Activated T-helper 2 cell treated with anti-CD3 and anti-CD28 coated beads, Interferon-gamma antibody, Interleukin-2, Interleukin-4, amounts not matched to agents 10 μg/mL and 5 μg/mL and 100 μg/mL, durations not matched to agents 14 hours and 24 hours and 36 hours (primary cell): ENCODE measurements at regions not wholly inside any gene's neighbourhood (a gene's known extent, or its start where the extent isn't known, plus 50 kb on each side); places are given as distances from the start of the nearest gene placed in this dataset.
"Not testable (repeated sequence)": the region's sequence is repeated elsewhere in the genome, so short reads cannot be mapped to it uniquely, and the experiment has no call there.

Experiments
- DNase-seq: peaks from one replicate; pipeline ENCODE4 v3.0.0; 2021; ENCODE audit warnings: low spot score
- H3K27ac Mint-ChIP-seq: one replicate; pipeline ENCODE4 v1.8.0; 2021; ENCODE audit warnings: mixed read lengths
- H3K27me3 Mint-ChIP-seq: one replicate; pipeline ENCODE4 v1.8.0; 2021; ENCODE audit warnings: low read depth, mixed read lengths
- H3K36me3 Mint-ChIP-seq: one replicate; pipeline ENCODE4 v1.8.0; 2021; ENCODE audit warnings: low read depth, mixed read lengths
- H3K4me1 Mint-ChIP-seq: one replicate; pipeline ENCODE4 v1.8.0; 2021; ENCODE audit warnings: low read depth, mixed read lengths
- H3K4me3 Mint-ChIP-seq: one replicate; pipeline ENCODE4 v1.8.0; 2021; ENCODE audit warnings: low read depth, mild to moderate bottlenecking, moderate library complexity, mixed read lengths
- H3K9me3 Mint-ChIP-seq: one replicate; pipeline ENCODE4 v1.8.0; 2021; ENCODE audit warnings: mixed read lengths
- intact Hi-C: fragments of 100-400 bp; cut with micrococcal nuclease; formaldehyde crosslinking; loops from one replicate; pipeline ENCODE4 v1.15.1; 2023

DNA sequence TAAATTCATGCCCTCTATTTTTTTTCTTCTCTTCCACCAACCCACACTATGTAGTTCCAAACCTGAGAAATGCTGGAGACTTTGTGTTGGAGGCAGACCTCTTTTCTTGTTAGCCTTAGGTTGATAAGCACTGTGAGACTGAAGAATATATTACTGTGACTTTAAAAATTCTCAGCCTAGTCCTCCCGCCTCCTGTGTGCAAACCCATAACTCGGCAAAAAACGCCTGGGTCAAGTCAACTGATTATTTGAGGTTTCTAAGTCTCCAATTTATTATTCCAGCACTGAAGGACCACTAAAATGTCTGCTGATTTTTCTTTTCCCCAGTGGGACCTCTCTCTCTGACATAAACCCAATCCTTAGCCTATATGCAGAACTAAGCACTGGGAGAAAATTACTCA is 1946.0 kb upstream of the RAG2 start:
- H3K27ac Mint-ChIP-seq: no peak overlapping the region
- peaks cover 42% of the 10 kb centered on the region for H3K9me3 Mint-ChIP-seq
- intact Hi-C loops: no loop called here

GRCh38 chr11:38543311-38543710 is 1945.3 kb upstream of the RAG2 start:
- no peak overlapping the region for H3K27ac Mint-ChIP-seq
- no peaks in the 10 kb centered on the region for H3K4me1 Mint-ChIP-seq
- no peak for DNase-seq
- H3K4me3 Mint-ChIP-seq: no peak overlapping the region
- H3K27me3 Mint-ChIP-seq: no peaks in the 10 kb centered on the region
- intact Hi-C loops: no loop called here
- peaks cover 38% of the 10 kb centered on the region for H3K9me3 Mint-ChIP-seq
- no peaks in the 10 kb centered on the region for H3K36me3 Mint-ChIP-seq

More for the DNA sequence above, 1946.0 kb upstream of the RAG2 start:
- H3K4me3 Mint-ChIP-seq: no peak overlapping the region
- no peaks in the 10 kb centered on the region for H3K4me1 Mint-ChIP-seq
- H3K27me3 Mint-ChIP-seq: no peaks in the 10 kb centered on the region
- no peaks in the 10 kb centered on the region for H3K36me3 Mint-ChIP-seq
- DNase-seq: no peak

DNA sequence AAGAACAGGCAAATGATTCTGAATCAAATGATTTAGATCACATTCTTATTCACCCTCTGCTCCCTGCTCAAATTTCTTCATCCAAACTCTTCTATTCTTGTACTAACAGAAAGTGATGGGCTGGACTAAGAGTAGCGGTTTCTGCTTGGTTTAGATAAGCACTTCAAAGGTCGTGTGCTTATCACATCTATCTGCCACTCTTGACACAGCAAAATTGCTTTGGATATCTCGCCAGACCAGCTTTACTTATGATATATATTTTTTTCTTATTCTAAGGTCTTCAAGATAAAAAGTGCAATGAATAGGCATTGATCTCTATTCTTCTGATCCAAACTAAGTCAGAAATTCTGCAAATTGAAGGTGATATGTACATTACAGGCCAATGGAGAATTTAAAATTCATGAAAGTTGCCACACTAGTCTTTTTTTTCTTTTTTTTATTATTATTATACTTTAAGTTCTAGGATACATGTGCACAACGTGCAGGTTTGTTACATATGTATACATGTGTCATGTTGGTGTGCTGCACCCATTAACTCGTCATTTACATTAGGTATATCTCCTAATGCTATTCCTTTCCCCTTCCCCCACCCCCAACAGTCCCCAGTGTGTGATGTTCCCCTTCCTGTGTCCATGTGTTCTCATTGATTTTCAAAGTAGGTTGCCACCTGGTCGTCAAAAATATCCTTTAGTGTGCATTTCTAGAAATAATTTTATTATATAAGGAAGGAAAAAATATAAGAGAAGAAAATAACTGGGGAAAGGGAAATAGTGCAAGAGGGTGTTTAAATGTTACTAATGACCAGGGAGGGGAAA is 1941.0 kb upstream of the RAG2 start:
- Mint-ChIP-seq H3K9me3 (peaks cover 53% of the 10 kb centered on the region), H3K4me1 (no peaks in the 10 kb centered on the region), H3K27ac (no peak overlapping the region), H3K4me3 (no peak overlapping the region), H3K27me3 (no peaks in the 10 kb centered on the region), H3K36me3 (no peaks in the 10 kb centered on the region)
- intact Hi-C loops: no loop called here
- DNase-seq: no peak

- Mint-ChIP-seq H3K9me3 (peaks cover 57% of the 10 kb centered on the region), H3K27me3 (no peaks in the 10 kb centered on the region), H3K4me1 (no peaks in the 10 kb centered on the region), H3K27ac (no peak overlapping the region), H3K36me3 (no peaks in the 10 kb centered on the region), H3K4me3 (no peak overlapping the region)
- intact Hi-C loops: no loop called here
- DNase-seq: no peak
Measured at GRCh38 chr11:38530226-38530625, 1932.2 kb upstream of the RAG2 start.

DNA sequence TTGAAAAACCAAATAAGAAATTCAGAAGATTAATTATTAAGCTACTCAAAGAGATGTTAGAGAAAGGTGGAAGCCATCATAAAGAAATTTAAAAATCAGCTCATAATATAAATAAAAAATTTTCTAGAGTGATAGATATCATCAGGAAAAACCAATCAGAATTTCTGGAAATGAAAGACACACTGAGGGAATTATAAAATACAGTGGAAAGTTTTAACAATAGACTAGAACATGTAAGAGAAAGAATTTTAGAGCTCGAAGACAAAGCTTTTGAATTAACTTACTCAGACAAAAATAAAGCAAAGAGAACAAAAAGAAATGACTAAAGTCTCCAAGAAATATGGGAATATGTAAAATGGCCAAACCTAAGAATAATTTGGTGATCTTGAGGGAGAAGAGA is 1926.9 kb upstream of the RAG2 start:
- Mint-ChIP-seq H3K27me3 (no peaks in the 10 kb centered on the region), H3K9me3 (peaks cover 52% of the 10 kb centered on the region), H3K4me1 (no peaks in the 10 kb centered on the region), H3K4me3 (no peak overlapping the region), H3K27ac (no peak overlapping the region), H3K36me3 (no peaks in the 10 kb centered on the region)
- intact Hi-C loops: no loop called here
- DNase-seq: no peak

DNA sequence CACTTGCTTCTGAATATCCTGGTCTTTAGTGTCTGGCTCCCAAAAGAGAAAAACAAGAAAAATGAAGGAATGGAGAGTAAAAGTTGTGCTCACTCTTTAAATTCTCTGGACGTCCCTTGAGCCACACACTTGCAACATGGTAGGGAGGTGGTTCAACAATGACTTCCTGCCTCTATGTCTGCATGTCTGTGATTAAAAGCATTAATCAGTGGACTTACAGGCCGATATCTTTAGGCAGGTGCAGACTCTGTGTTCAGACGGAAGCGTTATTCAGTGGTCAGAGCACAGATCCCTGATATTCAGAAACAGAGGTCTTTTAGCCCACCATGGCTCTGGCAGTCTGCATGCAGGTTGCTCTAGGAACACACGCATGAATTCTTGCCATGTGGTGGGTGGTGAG is 1920.0 kb upstream of the RAG2 start:
- intact Hi-C loops: no loop called here
- H3K27ac Mint-ChIP-seq: no peak overlapping the region
- H3K4me3 Mint-ChIP-seq: no peak overlapping the region
- no peak for DNase-seq
- no peaks in the 10 kb centered on the region for H3K36me3 Mint-ChIP-seq
- H3K27me3 Mint-ChIP-seq: no peaks in the 10 kb centered on the region
- H3K9me3 Mint-ChIP-seq: peaks cover 35% of the 10 kb centered on the region
- H3K4me1 Mint-ChIP-seq: no peaks in the 10 kb centered on the region

DNA sequence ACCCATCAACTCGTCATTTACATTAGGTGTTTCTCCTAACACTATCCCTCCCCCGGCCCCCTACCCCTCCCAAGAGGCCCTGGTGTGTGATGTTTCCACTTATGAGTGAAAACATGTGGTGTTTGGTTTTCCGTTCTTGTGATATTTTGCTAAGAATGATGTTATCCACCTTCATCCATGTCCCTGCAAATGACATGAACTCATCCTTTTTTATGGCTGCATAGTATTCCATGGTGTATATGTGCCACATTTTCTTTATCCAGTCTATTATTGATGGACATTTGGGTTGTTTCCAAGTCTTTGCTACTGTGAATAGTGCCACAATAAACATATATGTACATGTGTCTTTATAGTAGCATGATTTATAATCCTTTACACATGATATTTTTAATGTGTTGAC is 1914.8 kb upstream of the RAG2 start:
- DNase-seq, H3K4me1 Mint-ChIP-seq, H3K27me3 Mint-ChIP-seq, intact Hi-C loops, H3K36me3 Mint-ChIP-seq, H3K4me3 Mint-ChIP-seq, H3K27ac Mint-ChIP-seq: not testable (repeated sequence)
- peaks cover 49% of the 10 kb centered on the region for H3K9me3 Mint-ChIP-seq

DNA sequence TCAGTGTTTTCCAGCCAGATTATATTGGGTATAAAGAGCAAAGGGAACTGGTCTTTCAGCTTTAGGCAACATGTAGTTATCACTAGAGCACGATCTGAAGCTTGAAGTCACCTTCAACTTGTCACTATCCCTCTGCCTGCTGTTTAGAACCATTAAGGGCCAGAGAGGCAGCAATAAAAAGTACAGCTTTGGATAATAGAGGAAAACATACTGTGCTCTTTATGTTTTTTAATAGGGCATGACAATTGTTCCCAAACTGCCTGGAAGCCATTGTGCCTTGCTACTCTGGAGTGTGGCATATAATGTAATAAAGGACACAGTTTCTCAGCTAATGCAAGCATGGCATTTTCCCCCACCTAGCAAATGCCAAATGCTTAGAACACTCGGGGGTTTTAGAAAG is 1912.0 kb upstream of the RAG2 start:
- intact Hi-C loops: no loop called here
- Mint-ChIP-seq H3K36me3 (no peaks in the 10 kb centered on the region), H3K27ac (no peak overlapping the region), H3K4me1 (no peaks in the 10 kb centered on the region), H3K4me3 (no peak overlapping the region), H3K9me3 (peaks cover 48% of the 10 kb centered on the region), H3K27me3 (no peaks in the 10 kb centered on the region)
- no peak for DNase-seq

DNA sequence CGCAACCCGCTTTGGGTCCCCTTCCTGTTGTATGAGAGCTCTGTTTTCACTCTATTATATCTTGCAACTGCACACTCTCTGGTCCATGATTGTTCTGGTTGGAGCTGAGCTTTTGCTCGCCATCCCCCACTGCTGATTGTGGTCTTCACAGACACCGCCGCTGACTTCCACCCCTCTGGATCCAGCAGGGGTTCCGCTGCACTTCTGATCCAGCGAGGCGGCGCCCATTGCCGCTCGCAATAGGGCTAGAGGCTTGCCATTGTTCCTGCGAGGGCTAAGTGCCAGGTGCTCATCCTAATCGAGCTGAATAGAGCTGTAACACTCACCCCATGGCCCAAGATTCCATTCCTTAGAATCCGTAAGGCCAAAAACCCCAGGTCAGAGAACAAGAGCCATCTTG is 1905.8 kb upstream of the RAG2 start:
- DNase-seq: no peak
- Mint-ChIP-seq H3K4me3 (no peak overlapping the region), H3K27ac (no peak overlapping the region), H3K9me3 (peaks cover 37% of the 10 kb centered on the region), H3K36me3 (no peaks in the 10 kb centered on the region), H3K4me1 (no peaks in the 10 kb centered on the region), H3K27me3 (no peaks in the 10 kb centered on the region)
- intact Hi-C loops: no loop called here

GRCh38 chr11:38498721-38499120 is 1900.7 kb upstream of the RAG2 start:
- Mint-ChIP-seq H3K27me3 (no peaks in the 10 kb centered on the region), H3K27ac (no peak overlapping the region), H3K4me1 (no peaks in the 10 kb centered on the region), H3K9me3 (peaks cover 34% of the 10 kb centered on the region), H3K36me3 (no peaks in the 10 kb centered on the region), H3K4me3 (no peak overlapping the region)
- intact Hi-C loops: no loop called here
- no peak for DNase-seq

DNA sequence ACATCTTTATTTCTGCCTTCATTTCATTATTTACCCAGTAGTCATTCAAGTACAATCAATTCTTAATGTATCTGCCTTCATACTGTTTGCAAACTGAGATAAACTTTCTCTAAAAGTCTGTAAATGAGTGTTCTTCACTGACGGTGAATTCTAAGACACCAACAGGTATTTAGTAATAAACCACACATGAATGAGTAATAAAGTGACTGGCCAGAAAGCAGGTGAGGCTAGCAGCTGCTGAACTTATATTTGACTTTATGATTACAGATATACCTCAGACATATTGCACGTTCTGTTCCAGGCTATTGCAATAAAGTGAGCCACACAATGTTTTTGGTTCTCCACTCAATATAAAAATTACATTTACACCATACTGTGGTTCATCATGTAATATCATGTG is 1894.0 kb upstream of the RAG2 start:
- peaks cover 42% of the 10 kb centered on the region for H3K9me3 Mint-ChIP-seq
- H3K4me3 Mint-ChIP-seq: no peak overlapping the region
- H3K4me1 Mint-ChIP-seq: no peaks in the 10 kb centered on the region
- H3K27ac Mint-ChIP-seq: no peak overlapping the region
- H3K27me3 Mint-ChIP-seq: no peaks in the 10 kb centered on the region
- intact Hi-C loops: no loop called here
- no peak for DNase-seq
- H3K36me3 Mint-ChIP-seq: no peaks in the 10 kb centered on the region

DNA sequence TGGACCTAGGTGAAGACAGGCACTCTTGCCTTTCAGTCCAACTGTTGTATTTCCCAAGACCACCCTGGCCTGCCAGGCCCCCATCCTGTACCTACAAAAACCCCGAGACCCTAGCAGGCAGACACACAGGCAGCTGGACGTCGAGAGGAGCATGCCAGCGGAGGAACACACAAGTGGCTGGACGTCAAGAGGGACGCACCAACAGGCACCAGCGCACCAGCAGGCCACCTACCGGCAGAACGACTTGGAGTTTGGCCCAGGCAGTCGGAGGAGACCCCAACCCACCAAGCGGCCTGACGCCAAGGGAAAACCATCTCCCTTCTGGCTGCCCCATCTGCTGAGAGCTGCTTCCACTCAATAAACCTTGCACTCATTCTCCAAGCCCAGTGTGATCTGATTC is 1883.4 kb upstream of the RAG2 start:
- no peak overlapping the region for H3K4me3 Mint-ChIP-seq
- DNase-seq: no peak
- H3K27me3 Mint-ChIP-seq: no peaks in the 10 kb centered on the region
- H3K9me3 Mint-ChIP-seq: peaks cover 40% of the 10 kb centered on the region
- intact Hi-C loops: no loop called here
- H3K27ac Mint-ChIP-seq: no peak overlapping the region
- no peaks in the 10 kb centered on the region for H3K36me3 Mint-ChIP-seq
- H3K4me1 Mint-ChIP-seq: no peaks in the 10 kb centered on the region

- Mint-ChIP-seq H3K27me3 (no peaks in the 10 kb centered on the region), H3K27ac (no peak overlapping the region), H3K4me3 (no peak overlapping the region), H3K9me3 (peaks cover 47% of the 10 kb centered on the region), H3K4me1 (no peaks in the 10 kb centered on the region), H3K36me3 (no peaks in the 10 kb centered on the region)
- intact Hi-C loops: no loop called here
- no peak for DNase-seq
Measured at GRCh38 chr11:38476808-38477575, 1879.0 kb upstream of the RAG2 start.
